Fibroblast of lung (primary cell): ENCODE measurements at regions not wholly inside any gene's neighbourhood (a gene's known extent, or its start where the extent isn't known, plus 50 kb on each side); places are given as distances from the start of the nearest gene placed in this dataset.

ENCODE experiments used
- DNase-seq, 2 donors: peaks; one replicate each; pipeline versions ENCODE4 v3.0.0 to v3.0.0-alpha.2; 2010; ENCODE audit warnings: low read depth in 2 of 2
- H2AFZ ChIP-seq: 2 replicates; pipeline ENCODE4 v1.5.1; 2012; ENCODE audit warnings: low read length, control low read depth, inconsistent platforms
- H3K27ac ChIP-seq: 2 replicates; pipeline ENCODE4 v1.5.1; 2011; ENCODE audit warnings: low read length, control low read depth; ENCODE audit not compliant: insufficient read depth
- H3K27me3 ChIP-seq: 2 replicates; pipeline ENCODE4 v1.5.1; 2011; ENCODE audit warnings: mild to moderate bottlenecking, low read length; ENCODE audit not compliant: control insufficient read depth, insufficient read depth
- H3K36me3 ChIP-seq: 2 replicates; pipeline ENCODE4 v1.5.1; 2011; ENCODE audit warnings: low read length; ENCODE audit not compliant: control insufficient read depth, insufficient read depth
- H3K4me1 ChIP-seq: 2 replicates; pipeline ENCODE4 v1.5.1; 2011; ENCODE audit warnings: low read length; ENCODE audit not compliant: control insufficient read depth, insufficient read depth; ENCODE audit errors: extremely low read depth
- H3K4me2 ChIP-seq: 2 replicates; pipeline ENCODE4 v1.5.1; 2011; ENCODE audit warnings: low read length, control low read depth; ENCODE audit not compliant: insufficient read depth; ENCODE audit errors: extremely low read depth
- H3K4me3 ChIP-seq, 4 experiments: fragments of 200-600 bp in 1 of 4; sonication (generic) in 1 of 4; replicated peaks in 1 of 4; 2 replicates each; pipeline ENCODE4 v1.5.1; 2011 to 2016; ENCODE audit warnings: low read length in 4 of 4, low read depth in 3 of 4, mild to moderate bottlenecking in 3 of 4, control low read depth in 2 of 4, inconsistent platforms in 1 of 4, mixed read lengths in 1 of 4; ENCODE audit not compliant: insufficient read depth in 1 of 4; ENCODE audit errors: control extremely low read depth in 1 of 4
- H3K79me2 ChIP-seq: 2 replicates; pipeline ENCODE4 v1.5.1; 2012; ENCODE audit warnings: mild to moderate bottlenecking, low read length, inconsistent platforms; ENCODE audit not compliant: control insufficient read depth, insufficient read depth
- H3K9ac ChIP-seq: 2 replicates; pipeline ENCODE4 v1.5.1; 2011; ENCODE audit warnings: mild to moderate bottlenecking, low read length, control low read depth; ENCODE audit not compliant: insufficient read depth
- H3K9me3 ChIP-seq: 2 replicates; pipeline ENCODE4 v1.5.1; 2012; ENCODE audit warnings: low read depth, low read length; ENCODE audit not compliant: control insufficient read depth, insufficient read depth
- H4K20me1 ChIP-seq: 2 replicates; pipeline ENCODE4 v1.5.1; 2011; ENCODE audit warnings: low read length; ENCODE audit not compliant: control insufficient read depth, insufficient read depth; ENCODE audit errors: extremely low read depth
- CTCF ChIP-seq, 2 donors: IDR thresholded peaks in 1 of 2; conservative IDR thresholded peaks in 1 of 2; 1 replicate in 1 of 2; 2 replicates in 1 of 2; pipeline ENCODE4 v1.5.1; 2011 to 2012; ENCODE audit warnings: low read length in 2 of 2, control low read depth in 1 of 2, inconsistent platforms in 1 of 2, low read depth in 1 of 2, mild to moderate bottlenecking in 1 of 2
- EZH2 ChIP-seq: IDR thresholded peaks from 2 replicates; pipeline ENCODE4 v1.5.1; 2012; ENCODE audit warnings: low read length, control low read depth, mild to moderate bottlenecking; ENCODE audit errors: missing control alignments

GRCh38 chr20:60634491-60635172, 617.4 kb upstream of the CDH4 start:
- H3K4me3 ChIP-seq: no peak overlapping the region
- no peak overlapping the region for H3K9ac ChIP-seq
- no peak overlapping the region for H3K27ac ChIP-seq
- H3K4me1 ChIP-seq: no peaks in the 10 kb centered on the region
- no peak for DNase-seq
- no peaks in the 10 kb centered on the region for H3K79me2 ChIP-seq
- H3K36me3 ChIP-seq: no peaks in the 10 kb centered on the region
- H3K4me2 ChIP-seq: no peak overlapping the region
- no peaks in the 10 kb centered on the region for H3K27me3 ChIP-seq
- H3K9me3 ChIP-seq: no peaks in the 10 kb centered on the region
- no peaks in the 10 kb centered on the region for H4K20me1 ChIP-seq
- H2AFZ ChIP-seq: no peak overlapping the region
- TF ChIP-seq EZH2 (no peak), CTCF (conservative IDR thresholded peaks at IDR 0.05 in 1 of 2, IDR thresholded peaks at IDR 0.05 in 1 of 2; ENCODE audit: low read depth in 1 of 2, low read length in 2 of 2) (no peak)

GRCh38 chr20:60636417-60636816, 615.6 kb upstream of the CDH4 start:
- H3K4me2 ChIP-seq: no peak overlapping the region
- no peak overlapping the region for H3K27ac ChIP-seq
- TF ChIP-seq EZH2 (no peak), CTCF (conservative IDR thresholded peaks at IDR 0.05 in 1 of 2, IDR thresholded peaks at IDR 0.05 in 1 of 2; ENCODE audit: low read depth in 1 of 2, low read length in 2 of 2) (no peak)
- no peak for DNase-seq
- H3K36me3 ChIP-seq: no peaks in the 10 kb centered on the region
- no peaks in the 10 kb centered on the region for H3K4me1 ChIP-seq
- H3K4me3 ChIP-seq: no peak overlapping the region
- no peak overlapping the region for H2AFZ ChIP-seq
- no peaks in the 10 kb centered on the region for H3K9me3 ChIP-seq
- H3K9ac ChIP-seq: no peak overlapping the region
- no peaks in the 10 kb centered on the region for H4K20me1 ChIP-seq
- no peaks in the 10 kb centered on the region for H3K27me3 ChIP-seq
- H3K79me2 ChIP-seq: no peaks in the 10 kb centered on the region

- Histone ChIP-seq H3K4me3 (no peak overlapping the region), H3K9ac (no peak overlapping the region), H3K79me2 (no peaks in the 10 kb centered on the region), H3K36me3 (no peaks in the 10 kb centered on the region), H3K4me1 (no peaks in the 10 kb centered on the region), H3K4me2 (no peak overlapping the region), H3K9me3 (no peaks in the 10 kb centered on the region), H4K20me1 (no peaks in the 10 kb centered on the region), H3K27me3 (no peaks in the 10 kb centered on the region), H2AFZ (no peak overlapping the region), H3K27ac (no peak overlapping the region)
- no peak for DNase-seq
- no peak for TF ChIP-seq CTCF (conservative IDR thresholded peaks at IDR 0.05 in 1 of 2, IDR thresholded peaks at IDR 0.05 in 1 of 2; ENCODE audit: low read depth in 1 of 2, low read length in 2 of 2)
- TF ChIP-seq EZH2: no peak
These were observed 614.3 kb upstream of the CDH4 start for GRCh38 chr20:60637801-60638200.
